ENCODE measurements at regions not wholly inside any gene's neighbourhood (a gene's known extent, or its start where the extent isn't known, plus 50 kb on each side); places are given as distances from the start of the nearest gene placed in this dataset.
"Not testable (repeated sequence)": the region's sequence is repeated elsewhere in the genome, so short reads cannot be mapped to it uniquely, and the experiment has no call there.

- not testable (repeated sequence) for DNase-seq
Measured at GRCh38 chr14:105911848-105912292, 385.5 kb downstream of the TMEM121 start.

GRCh38 chr14:105912641-105913180 is 386.3 kb downstream of the TMEM121 start:
- no peak for DNase-seq

GRCh38 chr14:105913221-105913620 is 386.8 kb downstream of the TMEM121 start:
- DNase-seq, result no peak

GRCh38 chr14:105913861-105914260 is 387.5 kb downstream of the TMEM121 start:
- no peak for DNase-seq

- not testable (repeated sequence) for DNase-seq
Measured at GRCh38 chr14:105914281-105914680, 387.9 kb downstream of the TMEM121 start.

- no peak for DNase-seq
Measured at GRCh38 chr14:105914738-105915385, 388.5 kb downstream of the TMEM121 start.

- DNase-seq, result not testable (repeated sequence)
Measured at GRCh38 chr14:105915546-105915945, 389.2 kb downstream of the TMEM121 start.

- not testable (repeated sequence) for DNase-seq
Measured at GRCh38 chr14:105917136-105917932, 391.0 kb downstream of the TMEM121 start.

GRCh38 chr14:105917933-105918436 is 391.6 kb downstream of the TMEM121 start:
- no peak for DNase-seq

GRCh38 chr14:105918496-105919262 is 392.3 kb downstream of the TMEM121 start:
- DNase-seq, result no peak

GRCh38 chr14:105919458-105920150 is 393.2 kb downstream of the TMEM121 start:
- no peak for DNase-seq

- not testable (repeated sequence) for DNase-seq
Measured at GRCh38 chr14:105920151-105920700, 393.8 kb downstream of the TMEM121 start.

GRCh38 chr14:105920803-105921755 is 394.7 kb downstream of the TMEM121 start:
- not testable (repeated sequence) for DNase-seq

GRCh38 chr14:105921781-105922180 is 395.4 kb downstream of the TMEM121 start:
- DNase-seq, result not testable (repeated sequence)

GRCh38 chr14:105923520-105924191 is 397.3 kb downstream of the TMEM121 start:
- not testable (repeated sequence) for DNase-seq

GRCh38 chr14:105924951-105925591 is 398.7 kb downstream of the TMEM121 start:
- DNase-seq, result no peak

- DNase-seq, result no peak
Measured at GRCh38 chr14:105925615-105926372, 399.4 kb downstream of the TMEM121 start.

GRCh38 chr14:105926373-105927095 is 400.2 kb downstream of the TMEM121 start:
- DNase-seq, result no peak
